Erythroblast (primary cell): ENCODE measurements at regions not wholly inside any gene's neighbourhood (a gene's known extent, or its start where the extent isn't known, plus 50 kb on each side); places are given as distances from the start of the nearest gene placed in this dataset.

ENCODE experiments used
- GATA1 ChIP-seq: IDR thresholded peaks from 2 replicates; pipeline ENCODE4 v1.6.1; 2011; ENCODE audit warnings: low read depth, mild to moderate bottlenecking, control low read depth, low read length, moderate library complexity
- POLR2A ChIP-seq: IDR thresholded peaks from 2 replicates; pipeline ENCODE4 v1.6.1; 2011; ENCODE audit warnings: mild to moderate bottlenecking, low read length

- no peak for TF ChIP-seq POLR2A
- no peak for TF ChIP-seq GATA1
These were observed 425.6 kb upstream of the RORB start for GRCh38 chr9:74071502-74071901.
